CD14-positive monocyte (primary cell): ENCODE measurements at regions not wholly inside any gene's neighbourhood (a gene's known extent, or its start where the extent isn't known, plus 50 kb on each side); places are given as distances from the start of the nearest gene placed in this dataset.

Experiments used
- DNase-seq, 3 donors: peaks; one replicate each; pipeline ENCODE4 v3.0.0-alpha.2; 2011 to 2022
- H2AFZ ChIP-seq: 2 replicates; pipeline ENCODE4 v1.6.0; 2012; ENCODE audit warnings: mild to moderate bottlenecking, low read depth, low read length, inconsistent platforms; ENCODE audit not compliant: insufficient read depth, poor library complexity, severe bottlenecking
- H3K27ac ChIP-seq, 2 donors: 1 replicate in 1 of 2; 2 replicates in 1 of 2; pipeline ENCODE4 v1.5.1; 2012 to 2013; ENCODE audit warnings: low read length in 2 of 2, control low read depth in 1 of 2, inconsistent platforms in 1 of 2, low read depth in 1 of 2, mild to moderate bottlenecking in 1 of 2
- H3K27me3 ChIP-seq, 2 donors: one replicate each; pipeline versions ENCODE4 v1.6.0 to v1.6.1; 2011 to 2013; ENCODE audit warnings: low read length in 2 of 2; ENCODE audit not compliant: control insufficient read depth in 2 of 2, insufficient read depth in 2 of 2
- H3K36me3 ChIP-seq, 2 donors: replicated peaks in 1 of 2; 1 replicate in 1 of 2; 2 replicates in 1 of 2; pipeline versions ENCODE4 v1.5.1 to v1.6.1; 2012 to 2013; ENCODE audit warnings: low read length in 2 of 2, control low read depth in 1 of 2, inconsistent platforms in 1 of 2, mild to moderate bottlenecking in 1 of 2; ENCODE audit not compliant: insufficient read depth in 2 of 2, control insufficient read depth in 1 of 2
- H3K4me1 ChIP-seq, 2 donors: 1 replicate in 1 of 2; 2 replicates in 1 of 2; pipeline versions ENCODE4 v1.5.1 to v1.6.1; 2012 to 2013; ENCODE audit warnings: low read length in 2 of 2, control low read depth in 1 of 2, inconsistent platforms in 1 of 2, mild to moderate bottlenecking in 1 of 2, moderate library complexity in 1 of 2; ENCODE audit not compliant: insufficient read depth in 2 of 2, control insufficient read depth in 1 of 2
- H3K4me2 ChIP-seq: replicated peaks from 2 replicates; pipeline ENCODE3; 2012; ENCODE audit warnings: low read length, moderate library complexity, mild to moderate bottlenecking; ENCODE audit not compliant: poor library complexity, severe bottlenecking; ENCODE audit errors: extremely low read depth
- H3K4me3 ChIP-seq, 3 experiments: fragments of 200-600 bp in 1 of 3; sonication (generic) in 1 of 3; replicated peaks in 1 of 3; 1 replicate in 2 of 3; 2 replicates in 1 of 3; pipeline ENCODE4 v1.5.1; 2011 to 2013; ENCODE audit warnings: low read length in 3 of 3, mild to moderate bottlenecking in 3 of 3, control low read depth in 2 of 3, low read depth in 2 of 3, inconsistent platforms in 1 of 3, moderate library complexity in 1 of 3
- H3K79me2 ChIP-seq: 2 replicates; pipeline ENCODE4 v1.6.0; 2012; ENCODE audit warnings: mild to moderate bottlenecking, control low read depth, inconsistent platforms, low read length, moderate library complexity; ENCODE audit not compliant: insufficient read depth
- H3K9ac ChIP-seq: 2 replicates; pipeline ENCODE4 v1.6.0; 2017; ENCODE audit warnings: low read length, mild to moderate bottlenecking; ENCODE audit not compliant: insufficient read depth, poor library complexity, severe bottlenecking
- H3K9me3 ChIP-seq, 2 donors: replicated peaks in 1 of 2; 1 replicate in 1 of 2; 2 replicates in 1 of 2; pipeline versions ENCODE4 v1.5.1 to v1.6.1; 2012 to 2013; ENCODE audit warnings: low read length in 2 of 2, control low read depth in 1 of 2; ENCODE audit not compliant: control insufficient read depth in 1 of 2, insufficient read depth in 1 of 2
- H4K20me1 ChIP-seq: 2 replicates; pipeline ENCODE4 v1.6.0; 2012; ENCODE audit warnings: mild to moderate bottlenecking, low read length, control low read depth, moderate library complexity; ENCODE audit not compliant: insufficient read depth
- H3K27ac Mint-ChIP-seq, 7 donors: one replicate each; pipeline ENCODE4 v1.8.0; 2020; ENCODE audit warnings: mild to moderate bottlenecking in 7 of 7, mixed read lengths in 7 of 7, moderate library complexity in 6 of 7, inconsistent platforms in 2 of 7
- H3K27me3 Mint-ChIP-seq, 3 donors: one replicate each; pipeline ENCODE4 v1.8.0; 2021 to 2022; ENCODE audit warnings: low read depth in 3 of 3, mild to moderate bottlenecking in 3 of 3, mixed read lengths in 3 of 3, moderate library complexity in 3 of 3, inconsistent platforms in 1 of 3
- H3K36me3 Mint-ChIP-seq, 2 donors: one replicate each; pipeline ENCODE4 v1.8.0; 2020; ENCODE audit warnings: mixed read lengths in 2 of 2, inconsistent platforms in 1 of 2, mild to moderate bottlenecking in 1 of 2
- H3K4me1 Mint-ChIP-seq: one replicate; pipeline ENCODE4 v1.8.0; 2020; ENCODE audit warnings: mild to moderate bottlenecking, mixed read lengths
- H3K4me3 Mint-ChIP-seq, 2 donors: one replicate each; pipeline ENCODE4 v1.8.0; 2020; ENCODE audit warnings: mild to moderate bottlenecking in 2 of 2, mixed read lengths in 2 of 2, moderate library complexity in 1 of 2
- H3K9me3 Mint-ChIP-seq, 7 donors: one replicate each; pipeline ENCODE4 v1.8.0; 2020 to 2022; ENCODE audit warnings: mixed read lengths in 7 of 7, mild to moderate bottlenecking in 6 of 7, moderate library complexity in 6 of 7, inconsistent platforms in 2 of 7
- CTCF ChIP-seq: fragments of 200-600 bp; IDR thresholded peaks from one replicate; pipeline ENCODE4 v1.8.0; 2022; ENCODE audit warnings: antibody characterized with exemption, mild to moderate bottlenecking
- WGBS: methylation state at CpG from one replicate; pipeline ENCODE4 v1.1.5; 2013; ENCODE audit warnings: missing lambda C conversion rate; ENCODE audit not compliant: insufficient coverage; 5-methylcytosine and 5-hydroxymethylcytosine counted together
- intact Hi-C, 2 donors: fragments of 100-400 bp; cut with micrococcal nuclease; formaldehyde crosslinking; loops; one replicate each; pipeline versions ENCODE4 v1.15.0 to v1.15.1; 2023

DNA sequence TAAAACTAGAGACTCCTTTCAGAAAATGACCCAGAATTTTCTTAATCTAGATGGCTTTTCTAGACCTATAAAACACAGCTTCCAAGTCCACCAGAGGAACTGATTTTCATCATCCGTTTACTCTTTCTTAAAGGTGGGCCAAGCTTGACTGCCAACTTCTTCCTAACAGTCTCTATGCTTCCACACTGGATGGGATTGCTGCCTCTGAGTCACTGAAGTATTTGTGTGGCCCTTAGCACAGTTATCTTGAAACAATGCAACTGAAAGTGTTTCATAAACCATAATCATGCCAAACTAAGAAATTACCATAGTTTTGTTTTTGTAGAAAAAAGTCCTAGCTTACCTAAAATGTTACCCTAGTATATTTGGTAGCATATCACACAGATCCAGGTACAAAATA is 985.7 kb downstream of the TUSC7 start:
- no peak overlapping the region for H3K9ac ChIP-seq
- no peak overlapping the region for H3K4me3 Mint-ChIP-seq
- H3K79me2 ChIP-seq: no peaks in the 10 kb centered on the region
- no peak overlapping the region for H3K4me2 ChIP-seq
- H3K4me1 ChIP-seq: no peaks in the 10 kb centered on the region
- TF ChIP-seq CTCF: no peak
- peaks cover 0 to 3% (median 0%) of the 10 kb centered on the region in 7 donors for H3K9me3 Mint-ChIP-seq
- no peak for DNase-seq
- H3K36me3 Mint-ChIP-seq: no peaks in the 10 kb centered on the region
- H2AFZ ChIP-seq: no peak overlapping the region
- H3K27me3 Mint-ChIP-seq: no peaks in the 10 kb centered on the region
- no peaks in the 10 kb centered on the region for H3K36me3 ChIP-seq
- no peaks in the 10 kb centered on the region for H3K4me1 Mint-ChIP-seq
- no peak overlapping the region for H3K27ac ChIP-seq
- no peak overlapping the region for H3K4me3 ChIP-seq
- no peaks in the 10 kb centered on the region for H3K9me3 ChIP-seq
- H4K20me1 ChIP-seq: no peaks in the 10 kb centered on the region
- H3K27me3 ChIP-seq: no peaks in the 10 kb centered on the region
- intact Hi-C loops: no loop called here
- WGBS: 100% methylated on average over 1 of the region's 1 CpG
- H3K27ac Mint-ChIP-seq: no peak overlapping the region

- Histone ChIP-seq H3K79me2 (no peaks in the 10 kb centered on the region), H4K20me1 (no peaks in the 10 kb centered on the region), H3K36me3 (no peaks in the 10 kb centered on the region), H3K9me3 (no peaks in the 10 kb centered on the region), H3K9ac (no peak overlapping the region), H3K4me3 (no peak overlapping the region), H3K27me3 (no peaks in the 10 kb centered on the region), H2AFZ (no peak overlapping the region), H3K27ac (no peak overlapping the region), H3K4me2 (no peak overlapping the region), H3K4me1 (no peaks in the 10 kb centered on the region)
- Mint-ChIP-seq H3K27me3 (no peaks in the 10 kb centered on the region), H3K9me3 (peaks cover 0 to 3% (median 0%) of the 10 kb centered on the region in 7 donors), H3K27ac (no peak overlapping the region), H3K4me3 (no peak overlapping the region), H3K36me3 (no peaks in the 10 kb centered on the region), H3K4me1 (no peaks in the 10 kb centered on the region)
- WGBS: no CpG with 5 or more reads among the region's 4 CpGs
- TF ChIP-seq CTCF: no peak
- intact Hi-C loops: no loop called here
- DNase-seq: no peak
Observed at GRCh38 chr3:117695871-117696645, 986.5 kb downstream of the TUSC7 start.
